ENCODE measurements at regions not wholly inside any gene's neighbourhood (a gene's known extent, or its start where the extent isn't known, plus 50 kb on each side); places are given as distances from the start of the nearest gene placed in this dataset.

- TF ChIP-seq CTCF (IDR thresholded peaks at IDR 0.05; ENCODE audit: insufficient read depth, low read length, poor library complexity, severe bottlenecking) (no peak), EZH2phosphoT487 (conservative IDR thresholded peaks at IDR 0.05; ENCODE audit: low read length) (no peak)
Observed at GRCh38 chr16:8376430-8376829, 213.9 kb downstream of the TMEM114 start.
